HG03108 (cell line): ENCODE measurements at regions not wholly inside any gene's neighbourhood (a gene's known extent, or its start where the extent isn't known, plus 50 kb on each side); places are given as distances from the start of the nearest gene placed in this dataset.
"Not testable (repeated sequence)": the region's sequence is repeated elsewhere in the genome, so short reads cannot be mapped to it uniquely, and the experiment has no call there.

Experiments used
- ATAC-seq: cut with Tn5 transposase; IDR thresholded peaks from one replicate; pipeline ENCODE4 v1.9.1; 2021; ENCODE audit warnings: moderate library complexity; ENCODE audit not compliant: unreplicated experiment

GRCh38 chr2:175282300-175282699 lies 100.8 kb upstream of the ATP5MC3 start:
- peak; percentile 63 for ATAC-seq

GRCh38 chr2:175277772-175278171 lies 96.3 kb upstream of the ATP5MC3 start:
- ATAC-seq = no peak

GRCh38 chr2:175275539-175275938 lies 94.0 kb upstream of the ATP5MC3 start:
- no peak for ATAC-seq

DNA sequence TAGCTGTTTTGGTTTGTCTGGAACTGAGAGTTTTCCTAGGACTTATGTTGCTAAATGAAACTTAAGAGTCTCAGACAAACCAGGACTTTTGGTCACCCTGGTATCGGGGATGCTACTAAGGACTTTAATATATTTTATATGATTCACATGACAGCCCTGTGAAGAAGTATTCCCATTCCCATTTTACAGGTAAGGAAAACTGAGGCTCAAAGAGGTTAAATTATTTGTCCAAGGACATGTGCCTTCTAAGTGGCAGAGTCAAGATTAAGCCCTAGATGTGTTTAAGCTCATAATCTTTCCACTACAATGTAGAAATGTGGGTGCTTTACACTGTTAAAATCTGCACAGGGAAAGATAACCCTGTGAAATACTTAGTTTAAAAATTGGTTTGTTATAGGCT lies 77.7 kb upstream of the ATP5MC3 start:
- ATAC-seq = no peak

DNA sequence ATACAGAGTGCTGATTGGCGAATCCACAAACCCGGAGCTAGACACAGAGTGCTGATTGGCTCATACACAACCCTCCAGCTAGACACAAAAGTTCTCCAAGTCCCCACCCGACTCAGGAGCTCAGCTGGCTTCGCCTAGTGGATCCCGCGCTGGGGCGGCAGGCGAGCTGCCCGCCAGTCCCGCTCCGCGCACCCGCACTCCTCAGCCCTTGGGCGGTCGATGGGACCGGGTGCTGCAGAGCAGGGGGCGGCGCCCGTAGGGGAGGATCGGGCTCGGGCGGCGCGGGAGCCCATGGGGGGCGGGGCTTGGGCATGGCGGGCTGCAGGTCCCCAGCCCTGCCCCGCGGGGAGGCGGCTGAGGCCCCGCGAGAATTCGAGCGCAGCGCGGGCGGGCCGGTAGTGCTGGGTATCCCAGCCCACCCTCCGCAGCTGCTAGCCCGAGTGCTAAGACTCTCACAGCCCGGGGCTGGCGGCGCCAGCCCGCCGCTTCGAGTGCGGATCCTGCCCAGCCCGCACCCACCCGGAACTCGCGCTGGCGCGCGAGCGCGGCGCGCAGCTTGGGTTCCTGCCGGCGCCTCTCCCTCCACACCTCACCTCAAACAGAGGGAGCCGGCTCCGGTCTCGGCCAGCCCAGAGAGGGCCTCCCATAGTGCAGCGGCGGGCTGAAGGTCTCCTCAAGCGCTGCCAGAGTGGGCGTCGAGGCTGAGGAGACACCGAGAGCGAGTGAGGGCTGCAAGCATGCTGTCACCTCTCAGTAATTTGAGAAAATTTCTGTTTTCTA lies 75.5 kb upstream of the ATP5MC3 start:
- ATAC-seq = no peak

DNA sequence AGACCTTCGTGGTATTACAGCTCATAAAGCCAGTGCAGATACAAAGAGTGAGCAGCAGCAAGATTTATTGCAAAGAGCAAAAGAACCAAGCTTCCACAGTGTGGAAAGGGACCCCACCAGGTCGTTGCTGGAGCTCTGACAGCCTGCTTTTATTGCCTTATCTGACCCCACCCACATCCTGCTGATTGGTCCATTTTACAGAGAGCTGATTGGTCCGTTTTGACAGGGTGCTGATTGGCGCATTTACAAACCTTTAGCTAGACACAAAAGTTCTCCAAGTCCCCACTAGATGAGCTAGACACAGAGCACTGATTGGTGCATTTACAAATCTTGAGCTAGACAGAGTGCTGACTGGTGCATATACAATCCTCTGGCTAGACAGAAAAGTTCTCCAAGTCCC lies 74.9 kb upstream of the ATP5MC3 start:
- ATAC-seq = not testable (repeated sequence)

DNA sequence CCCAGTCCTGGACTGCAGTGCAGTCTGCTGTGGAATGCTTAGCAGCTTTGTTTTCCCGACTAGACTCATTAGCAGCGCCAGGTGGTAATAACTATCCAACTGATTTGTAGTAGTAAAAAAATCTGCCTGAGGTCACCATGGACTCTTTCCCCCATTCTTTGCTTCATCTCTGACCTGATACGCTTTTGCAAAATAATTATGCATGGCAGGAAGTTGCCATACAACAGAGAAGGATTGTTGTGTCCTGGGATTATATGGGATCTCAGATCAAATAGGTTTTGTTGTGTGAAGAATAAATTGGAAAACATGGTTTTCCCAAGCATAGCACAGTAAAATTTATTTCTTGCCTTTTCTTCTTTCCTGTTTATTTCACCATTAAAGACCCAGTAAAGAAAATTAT lies 72.4 kb upstream of the ATP5MC3 start:
- no peak for ATAC-seq

GRCh38 chr2:175251425-175252041 lies 70.0 kb upstream of the ATP5MC3 start:
- ATAC-seq = no peak

GRCh38 chr2:175247159-175247558 lies 65.6 kb upstream of the ATP5MC3 start:
- no peak for ATAC-seq

GRCh38 chr2:175244697-175245096 lies 63.2 kb upstream of the ATP5MC3 start:
- ATAC-seq = no peak

GRCh38 chr2:175241691-175242090 lies 60.2 kb upstream of the ATP5MC3 start:
- no peak for ATAC-seq

DNA sequence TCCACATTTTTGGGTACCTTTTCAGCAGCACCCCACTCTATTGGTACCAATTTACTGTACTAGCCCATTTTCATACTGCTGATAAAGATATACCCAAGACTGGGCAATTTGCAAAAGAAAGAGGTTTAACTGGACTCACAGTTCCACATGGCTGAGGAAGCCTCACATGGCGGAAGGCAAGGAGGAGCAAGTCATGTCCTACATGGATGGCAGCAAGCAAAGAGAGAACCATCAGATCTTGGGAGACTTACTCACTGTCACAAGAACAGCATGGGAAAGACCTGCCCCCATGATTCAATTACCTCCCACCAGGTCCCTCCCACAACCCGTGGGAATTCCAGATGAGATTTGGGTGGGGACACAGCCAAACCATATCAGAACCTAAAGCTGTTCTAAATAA lies 58.5 kb upstream of the ATP5MC3 start:
- not testable (repeated sequence) for ATAC-seq

- no peak for ATAC-seq
Measured at GRCh38 chr2:175236930-175237329, 55.4 kb upstream of the ATP5MC3 start.

DNA sequence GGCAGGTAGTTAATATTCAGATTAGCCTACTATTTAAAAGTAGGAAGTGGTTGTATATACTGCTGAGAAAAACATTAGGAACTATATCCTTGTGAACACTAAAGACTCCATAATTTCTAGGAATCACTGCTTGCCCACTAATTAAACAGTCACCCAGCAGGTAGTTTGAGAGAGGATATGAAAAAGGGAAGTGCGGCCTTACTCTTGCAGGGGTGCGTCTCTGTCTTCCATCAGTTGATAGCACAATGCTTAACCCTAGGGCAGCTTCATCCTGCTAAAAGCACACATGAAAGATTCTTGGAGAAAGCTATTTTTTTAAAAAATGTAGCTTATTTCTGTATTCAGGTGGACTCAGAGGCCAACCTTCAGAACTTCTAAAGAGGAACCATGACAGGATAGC lies 53.1 kb upstream of the ATP5MC3 start:
- peak; percentile 63 for ATAC-seq

DNA sequence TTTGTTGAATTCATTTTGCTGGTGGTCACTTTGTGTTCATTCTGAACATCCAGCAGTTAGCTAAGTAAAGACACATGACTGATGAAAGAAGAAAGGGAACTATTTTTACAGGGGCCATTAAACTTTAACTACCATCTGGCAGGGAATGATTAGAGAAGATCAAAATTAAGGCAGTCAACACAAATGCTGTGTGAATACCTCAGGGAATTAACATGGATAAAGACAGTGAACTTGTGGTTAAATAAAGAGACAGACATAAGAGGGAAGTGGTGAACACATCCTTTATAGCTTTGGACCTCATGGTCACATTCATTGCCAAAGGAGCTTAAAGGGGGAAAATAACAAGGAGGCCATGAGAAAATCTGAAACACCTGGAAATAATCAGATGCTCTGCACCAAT lies 52.6 kb upstream of the ATP5MC3 start:
- no peak for ATAC-seq

- no peak for ATAC-seq
Measured at GRCh38 chr2:175233135-175233719, 51.7 kb upstream of the ATP5MC3 start.
